ENCODE measurements at regions not wholly inside any gene's neighbourhood (a gene's known extent, or its start where the extent isn't known, plus 50 kb on each side); places are given as distances from the start of the nearest gene placed in this dataset.
A peak's percentile ranks its signal among the peaks of the same experiment; 100 is the strongest.
"Not testable (repeated sequence)": the region's sequence is repeated elsewhere in the genome, so short reads cannot be mapped to it uniquely, and the experiment has no call there.

DNA sequence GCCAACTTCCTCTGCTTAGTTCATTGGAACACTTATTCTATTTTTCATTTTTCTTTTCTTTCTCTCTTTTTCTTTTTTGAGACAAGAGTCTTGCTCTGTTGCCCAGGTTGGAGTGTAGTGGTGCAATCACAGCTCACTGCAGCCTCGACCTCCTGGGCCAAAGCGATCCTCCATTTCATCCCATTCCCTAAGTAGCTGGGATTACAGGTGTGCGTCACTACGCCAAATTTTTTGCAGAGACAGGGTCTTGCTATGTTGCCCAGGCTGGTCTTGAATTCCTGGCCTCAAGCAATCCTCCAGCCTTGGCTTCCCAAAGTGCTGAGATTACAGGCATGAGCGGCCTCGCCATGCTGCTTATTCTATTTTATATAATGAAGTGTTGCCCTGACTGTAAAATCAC is 336.4 kb upstream of the TNRC6C start:
- H3K9me3 ChIP-seq (ENCODE audit: control insufficient read depth, insufficient read depth, low read depth, low read length); H3K27ac ChIP-seq (ENCODE audit: extremely low read depth, low read depth, low read length); CTCF ChIA-PET; H3K36me3 ChIP-seq (ENCODE audit: control insufficient read depth in 2 of 2, insufficient read depth in 1 of 2, low read length in 2 of 2); POLR2A ChIA-PET; H3K4me1 ChIP-seq (ENCODE audit: control insufficient read depth, insufficient read depth, low read length); H3K4me3 ChIP-seq (ENCODE audit: low read depth, low read length): not testable (repeated sequence)
- TF ChIP-seq ZNF121 (tag by site-specific recombination; IDR thresholded peaks at IDR 0.05): peak; percentile 59; the same call in 1 of the 2 replicates

DNA sequence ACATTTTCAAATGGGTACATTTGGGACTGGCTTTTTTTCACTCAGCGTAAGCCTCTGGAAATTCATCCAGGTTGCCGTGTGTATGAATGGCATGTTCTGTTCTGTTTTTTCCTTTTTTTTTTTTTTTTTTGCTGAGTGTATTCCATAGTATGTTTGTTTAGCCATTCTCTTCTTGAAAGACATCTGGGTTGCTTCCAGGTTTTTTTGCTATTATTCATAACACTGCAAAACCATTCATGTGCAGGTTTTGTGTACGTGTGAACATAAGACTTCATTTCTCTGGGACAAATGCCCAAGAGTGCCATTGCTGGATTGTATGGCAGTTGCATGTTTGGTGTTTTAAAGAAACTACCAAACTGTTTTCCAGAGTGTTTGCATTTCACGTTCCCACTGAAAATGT is 335.9 kb upstream of the TNRC6C start:
- no peaks in the 10 kb centered on the region for H3K4me1 ChIP-seq (ENCODE audit: control insufficient read depth, insufficient read depth, low read length)
- ChIA-PET POLR2A (no interaction called here), CTCF (no interaction called here)
- H3K9me3 ChIP-seq (ENCODE audit: control insufficient read depth, insufficient read depth, low read depth, low read length): no peaks in the 10 kb centered on the region
- H3K4me3 ChIP-seq (ENCODE audit: low read depth, low read length): no peak overlapping the region
- no peak overlapping the region for H3K27ac ChIP-seq (ENCODE audit: extremely low read depth, low read depth, low read length)
- TF ChIP-seq GLI4 (tag by site-specific recombination; IDR thresholded peaks at IDR 0.05) (no peak), MYNN (tag by site-specific recombination; IDR thresholded peaks at IDR 0.05; ENCODE audit: borderline replicate concordance) (no peak)
- TF ChIP-seq, protein P1, sequence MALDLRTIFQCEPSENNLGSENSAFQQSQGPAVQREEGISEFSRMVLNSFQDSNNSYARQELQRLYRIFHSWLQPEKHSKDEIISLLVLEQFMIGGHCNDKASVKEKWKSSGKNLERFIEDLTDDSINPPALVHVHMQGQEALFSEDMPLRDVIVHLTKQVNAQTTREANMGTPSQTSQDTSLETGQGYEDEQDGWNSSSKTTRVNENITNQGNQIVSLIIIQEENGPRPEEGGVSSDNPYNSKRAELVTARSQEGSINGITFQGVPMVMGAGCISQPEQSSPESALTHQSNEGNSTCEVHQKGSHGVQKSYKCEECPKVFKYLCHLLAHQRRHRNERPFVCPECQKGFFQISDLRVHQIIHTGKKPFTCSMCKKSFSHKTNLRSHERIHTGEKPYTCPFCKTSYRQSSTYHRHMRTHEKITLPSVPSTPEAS (tag by site-specific recombination; IDR thresholded peaks at IDR 0.05): no peak
- TF ChIP-seq, protein P2, sequence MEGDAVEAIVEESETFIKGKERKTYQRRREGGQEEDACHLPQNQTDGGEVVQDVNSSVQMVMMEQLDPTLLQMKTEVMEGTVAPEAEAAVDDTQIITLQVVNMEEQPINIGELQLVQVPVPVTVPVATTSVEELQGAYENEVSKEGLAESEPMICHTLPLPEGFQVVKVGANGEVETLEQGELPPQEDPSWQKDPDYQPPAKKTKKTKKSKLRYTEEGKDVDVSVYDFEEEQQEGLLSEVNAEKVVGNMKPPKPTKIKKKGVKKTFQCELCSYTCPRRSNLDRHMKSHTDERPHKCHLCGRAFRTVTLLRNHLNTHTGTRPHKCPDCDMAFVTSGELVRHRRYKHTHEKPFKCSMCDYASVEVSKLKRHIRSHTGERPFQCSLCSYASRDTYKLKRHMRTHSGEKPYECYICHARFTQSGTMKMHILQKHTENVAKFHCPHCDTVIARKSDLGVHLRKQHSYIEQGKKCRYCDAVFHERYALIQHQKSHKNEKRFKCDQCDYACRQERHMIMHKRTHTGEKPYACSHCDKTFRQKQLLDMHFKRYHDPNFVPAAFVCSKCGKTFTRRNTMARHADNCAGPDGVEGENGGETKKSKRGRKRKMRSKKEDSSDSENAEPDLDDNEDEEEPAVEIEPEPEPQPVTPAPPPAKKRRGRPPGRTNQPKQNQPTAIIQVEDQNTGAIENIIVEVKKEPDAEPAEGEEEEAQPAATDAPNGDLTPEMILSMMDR (tag by site-specific recombination; IDR thresholded peaks at IDR 0.05): no peak
- no peaks in the 10 kb centered on the region for H3K36me3 ChIP-seq (ENCODE audit: control insufficient read depth in 2 of 2, insufficient read depth in 1 of 2, low read length in 2 of 2)

DNA sequence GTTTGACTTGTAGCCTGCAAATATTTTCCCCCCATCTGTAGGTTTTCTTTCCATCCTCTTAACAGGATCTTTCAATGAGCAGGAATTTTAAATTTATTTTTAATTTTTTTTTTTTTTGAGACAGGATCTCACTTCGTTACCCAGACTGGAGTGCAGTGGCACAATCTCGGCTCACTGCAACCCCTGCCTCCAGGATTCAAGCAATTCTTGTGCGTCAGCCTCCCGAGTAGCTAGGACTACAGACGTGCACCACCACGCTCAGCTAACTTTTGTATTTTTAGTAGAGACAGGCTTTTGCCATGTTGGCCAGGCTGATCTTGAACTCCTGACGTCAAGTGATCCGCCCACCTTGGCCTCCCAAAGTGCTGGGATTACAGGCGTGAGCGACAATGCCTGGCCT is 335.2 kb upstream of the TNRC6C start:
- H3K4me3 ChIP-seq (ENCODE audit: low read depth, low read length); POLR2A ChIA-PET; H3K27ac ChIP-seq (ENCODE audit: extremely low read depth, low read depth, low read length); H3K36me3 ChIP-seq (ENCODE audit: control insufficient read depth in 2 of 2, insufficient read depth in 1 of 2, low read length in 2 of 2); H3K4me1 ChIP-seq (ENCODE audit: control insufficient read depth, insufficient read depth, low read length); CTCF ChIA-PET; H3K9me3 ChIP-seq (ENCODE audit: control insufficient read depth, insufficient read depth, low read depth, low read length): not testable (repeated sequence)

DNA sequence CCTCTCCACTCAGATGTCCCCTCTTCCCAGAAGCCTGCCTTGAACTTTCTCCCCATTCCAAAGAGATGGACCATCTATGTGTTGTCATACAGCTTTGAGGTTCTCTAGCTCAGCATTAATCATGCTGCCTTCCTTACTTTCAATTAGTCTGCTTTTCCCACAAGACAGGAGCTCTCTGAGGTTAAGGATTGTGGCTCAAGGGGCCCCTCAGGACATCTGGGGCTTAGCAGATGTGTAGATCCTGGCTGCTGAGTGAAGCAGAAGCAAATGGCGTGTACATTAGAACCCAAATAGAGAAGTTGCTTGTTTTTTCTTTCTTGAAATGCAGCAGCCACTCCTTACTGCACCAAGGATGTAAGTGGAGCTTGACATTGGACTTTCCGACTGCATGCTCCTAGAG is 330.5 kb upstream of the TNRC6C start:
- POLR2A ChIA-PET: no interaction called here
- TF ChIP-seq GLI2 (tag by site-specific recombination; IDR thresholded peaks at IDR 0.05; ENCODE audit: borderline replicate concordance, low read depth) (no peak), ZNF747 (tag by site-specific recombination; IDR thresholded peaks at IDR 0.05) (no peak), ZNF24 (tag by site-specific recombination; IDR thresholded peaks at IDR 0.05) (no peak), PRDM1 (tag by site-specific recombination; IDR thresholded peaks at IDR 0.05) (no peak), ZNF777 (tag by site-specific recombination; IDR thresholded peaks at IDR 0.05; ENCODE audit: borderline replicate concordance) (no peak), ZNF558 (tag by site-specific recombination; IDR thresholded peaks at IDR 0.05) (no peak), ZNF707 (tag by site-specific recombination; IDR thresholded peaks at IDR 0.05) (no peak), ZNF433 (tag by site-specific recombination; IDR thresholded peaks at IDR 0.05; ENCODE audit: low read depth) (no peak), BCL11B (tag by site-specific recombination; IDR thresholded peaks at IDR 0.05; ENCODE audit: low read depth) (no peak), SP3 (tag by site-specific recombination; IDR thresholded peaks at IDR 0.05) (no peak), ZBTB20 (tag by site-specific recombination; IDR thresholded peaks at IDR 0.05) (no peak), ZNF354C (tag by site-specific recombination; IDR thresholded peaks at IDR 0.05; ENCODE audit: borderline replicate concordance, low read depth) (no peak), ZNF155 (tag by site-specific recombination; IDR thresholded peaks at IDR 0.05) (no peak), ZSCAN16 (tag by site-specific recombination; IDR thresholded peaks at IDR 0.05) (no peak)
- TF ChIP-seq, protein P3, sequence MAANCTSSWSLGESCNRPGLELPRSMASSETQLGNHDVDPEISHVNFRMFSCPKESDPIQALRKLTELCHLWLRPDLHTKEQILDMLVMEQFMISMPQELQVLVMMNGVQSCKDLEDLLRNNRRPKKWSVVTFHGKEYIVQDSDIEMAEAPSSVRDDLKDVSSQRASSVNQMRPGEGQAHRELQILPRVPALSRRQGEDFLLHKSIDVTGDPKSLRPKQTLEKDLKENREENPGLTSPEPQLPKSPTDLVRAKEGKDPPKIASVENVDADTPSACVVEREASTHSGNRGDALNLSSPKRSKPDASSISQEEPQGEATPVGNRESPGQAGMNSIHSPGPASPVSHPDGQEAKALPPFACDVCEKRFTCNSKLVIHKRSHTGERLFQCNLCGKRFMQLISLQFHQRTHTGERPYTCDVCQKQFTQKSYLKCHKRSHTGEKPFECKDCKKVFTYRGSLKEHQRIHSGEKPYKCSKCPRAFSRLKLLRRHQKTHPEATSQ (tag by site-specific recombination; IDR thresholded peaks at IDR 0.05): no peak
- H3K9me3 ChIP-seq (ENCODE audit: control insufficient read depth, insufficient read depth, low read depth, low read length): no peaks in the 10 kb centered on the region
- CTCF ChIA-PET: interaction anchor here (0.6 kb wide), 1 partner anchor 83 kb away, joined by 9 read pairs; no protein-coding TSS in a partner anchor
- no peaks in the 10 kb centered on the region for H3K4me1 ChIP-seq (ENCODE audit: control insufficient read depth, insufficient read depth, low read length)
- no peaks in the 10 kb centered on the region for H3K36me3 ChIP-seq (ENCODE audit: control insufficient read depth in 2 of 2, insufficient read depth in 1 of 2, low read length in 2 of 2)
- H3K4me3 ChIP-seq (ENCODE audit: low read depth, low read length): no peak overlapping the region
- H3K27ac ChIP-seq (ENCODE audit: extremely low read depth, low read depth, low read length): no peak overlapping the region

DNA sequence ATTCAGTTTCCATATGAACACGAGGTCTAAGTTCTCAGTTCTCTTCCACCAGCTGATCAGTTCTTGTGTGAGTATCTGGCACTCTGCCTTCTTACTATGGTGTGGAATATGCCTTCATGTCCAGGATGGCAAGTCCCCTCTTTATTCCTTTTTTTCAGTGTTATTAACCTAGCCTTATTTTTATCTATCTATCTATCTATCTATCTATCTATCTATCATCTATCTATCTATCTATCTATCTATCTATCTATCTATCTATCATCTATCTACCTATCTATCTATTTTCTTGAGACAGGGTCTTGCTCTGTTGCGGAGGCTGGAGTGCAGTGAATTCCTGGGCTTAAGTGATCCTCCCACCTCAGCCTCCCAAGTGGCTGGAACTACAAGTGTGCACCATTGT is 329.2 kb upstream of the TNRC6C start:
- H3K9me3 ChIP-seq (ENCODE audit: control insufficient read depth, insufficient read depth, low read depth, low read length); H3K4me3 ChIP-seq (ENCODE audit: low read depth, low read length); H3K27ac ChIP-seq (ENCODE audit: extremely low read depth, low read depth, low read length); H3K4me1 ChIP-seq (ENCODE audit: control insufficient read depth, insufficient read depth, low read length); POLR2A ChIA-PET; H3K36me3 ChIP-seq (ENCODE audit: control insufficient read depth in 2 of 2, insufficient read depth in 1 of 2, low read length in 2 of 2): not testable (repeated sequence)
- CTCF ChIA-PET: interaction anchor here (0.7 kb wide), 1 partner anchor 256 kb away, joined by 3 read pairs; no protein-coding TSS in a partner anchor
